Activated T-cell treated with anti-CD3 and anti-CD28 coated beads for 48 hours (primary cell): ENCODE measurements at regions not wholly inside any gene's neighbourhood (a gene's known extent, or its start where the extent isn't known, plus 50 kb on each side); places are given as distances from the start of the nearest gene placed in this dataset.

Experiments
- DNase-seq: peaks from one replicate; pipeline ENCODE4 v3.0.0-alpha.2; 2020; ENCODE audit warnings: low read depth

GRCh38 chr1:9179463-9180110 lies 50.7 kb upstream of the GPR157 start:
- DNase-seq, result no peak

- no peak for DNase-seq
These were observed 51.4 kb upstream of the GPR157 start for GRCh38 chr1:9180111-9180819.

- peak; percentile 67 for DNase-seq
These were observed 52.4 kb upstream of the GPR157 start for GRCh38 chr1:9181176-9181906.

GRCh38 chr1:9181990-9182783 lies 52.4 kb upstream of the H6PD start:
- no peak for DNase-seq

GRCh38 chr1:9182784-9183257 lies 51.8 kb upstream of the H6PD start:
- no peak for DNase-seq

GRCh38 chr1:9183441-9183840 lies 51.1 kb upstream of the H6PD start:
- DNase-seq, result no peak

- no peak for DNase-seq
These were observed 50.7 kb upstream of the H6PD start for GRCh38 chr1:9183898-9184297.

GRCh38 chr1:9184749-9185148 lies 49.8 kb upstream of the H6PD start:
- no peak for DNase-seq
